Stimulated activated CD4-positive, alpha-beta T cell treated with anti-CD3 and anti-CD28 coated beads, Interleukin-1b, Interleukin-23, amount 100 ng/mL, for 48 hours (primary cell): ENCODE measurements at regions not wholly inside any gene's neighbourhood (a gene's known extent, or its start where the extent isn't known, plus 50 kb on each side); places are given as distances from the start of the nearest gene placed in this dataset.
"Not testable (repeated sequence)": the region's sequence is repeated elsewhere in the genome, so short reads cannot be mapped to it uniquely, and the experiment has no call there.

Experiments used
- DNase-seq: peaks from one replicate; pipeline ENCODE4 v3.0.0-alpha.2; 2020

DNA sequence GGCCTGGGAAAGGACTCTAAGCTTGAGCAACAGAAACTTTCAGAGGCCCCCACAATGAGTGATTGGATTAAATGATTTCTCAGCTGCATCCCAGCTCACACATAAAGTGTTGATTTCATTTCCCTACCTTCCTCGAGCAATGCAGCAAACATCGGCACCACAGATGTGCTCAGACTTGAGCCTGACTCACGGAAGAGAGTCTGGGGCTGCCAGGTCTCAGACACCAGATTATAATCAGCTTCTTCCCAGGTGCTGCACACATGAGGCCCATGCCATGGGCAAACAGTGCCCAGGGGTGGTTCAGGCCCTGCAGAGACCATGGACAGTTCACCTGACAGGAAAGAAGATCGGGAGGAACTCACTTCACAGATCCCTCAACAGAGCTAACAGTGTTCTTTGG, 226.6 kb upstream of the TENM4 start:
- DNase-seq, result no peak

DNA sequence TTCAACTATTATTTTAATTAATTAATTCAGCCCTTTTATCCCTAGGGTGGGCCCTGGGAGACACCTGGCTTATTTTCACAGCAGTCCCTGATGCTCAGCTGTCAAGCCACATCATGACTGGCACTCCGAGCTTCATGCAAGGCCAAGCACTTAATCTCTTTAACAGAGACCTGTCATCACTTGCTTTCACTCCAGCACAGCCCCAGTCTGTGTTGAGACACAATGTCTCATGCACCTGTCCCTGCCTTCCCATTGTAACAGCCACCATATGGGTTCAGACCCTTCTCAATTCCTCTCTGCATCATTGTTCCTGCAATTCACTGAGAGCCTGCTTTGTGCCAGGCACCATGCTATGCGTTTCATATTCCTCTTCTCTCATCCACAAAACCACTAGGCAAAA, 222.2 kb upstream of the TENM4 start:
- no peak for DNase-seq

DNA sequence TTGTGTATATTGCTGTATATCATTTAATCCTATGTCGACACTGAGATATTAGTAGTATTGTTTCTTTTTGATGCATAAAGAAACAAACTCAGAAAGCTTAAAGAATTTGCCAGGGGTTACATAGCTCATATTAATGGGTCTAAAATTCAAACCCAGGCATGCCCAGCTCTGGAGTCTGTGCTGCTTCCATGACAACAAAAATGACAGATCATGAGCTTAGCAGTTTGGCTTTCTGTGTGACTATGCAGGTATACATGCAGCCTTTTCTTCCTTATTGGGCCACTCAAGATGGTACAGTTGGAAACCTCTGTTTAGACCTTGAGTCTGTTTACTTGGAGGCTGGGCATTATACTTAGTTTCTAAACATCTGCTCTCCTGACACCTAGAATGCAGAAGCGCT, 220.5 kb upstream of the TENM4 start:
- no peak for DNase-seq

DNA sequence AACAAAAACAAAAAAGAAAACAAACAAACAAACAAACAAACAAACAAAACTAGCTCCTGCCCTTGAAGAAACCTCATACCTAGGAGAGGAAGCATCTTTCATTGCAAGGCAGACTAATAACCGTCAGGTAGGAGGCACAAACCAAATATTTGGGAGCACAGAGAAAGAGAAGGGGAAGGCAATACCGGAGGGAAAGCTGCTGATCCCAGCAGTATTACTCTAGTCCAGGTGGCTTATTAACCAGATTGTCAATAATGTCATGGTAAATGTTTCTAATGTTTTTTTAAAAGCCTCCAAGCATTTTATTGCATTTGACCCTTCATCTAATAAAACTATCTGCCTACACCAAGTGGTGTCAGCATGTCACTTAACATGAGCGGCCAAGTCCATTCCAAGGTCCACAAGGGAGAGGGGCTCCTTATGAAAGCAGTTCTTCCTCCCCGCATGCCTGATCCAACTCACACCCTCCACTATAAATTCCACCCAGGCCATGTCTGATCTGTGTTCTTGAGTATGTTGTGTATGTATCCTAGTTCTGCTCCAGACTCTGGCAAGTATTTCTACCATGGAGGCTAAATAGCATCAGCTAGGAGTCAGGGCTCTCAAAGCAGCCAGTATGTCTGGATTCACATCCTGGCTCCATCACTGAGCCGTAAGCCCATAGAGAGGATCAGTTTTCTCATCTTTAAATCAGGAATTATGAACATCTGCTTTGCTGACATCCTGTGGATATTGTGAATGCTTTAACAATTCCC, 208.1 kb upstream of the TENM4 start:
- DNase-seq, result no peak

DNA sequence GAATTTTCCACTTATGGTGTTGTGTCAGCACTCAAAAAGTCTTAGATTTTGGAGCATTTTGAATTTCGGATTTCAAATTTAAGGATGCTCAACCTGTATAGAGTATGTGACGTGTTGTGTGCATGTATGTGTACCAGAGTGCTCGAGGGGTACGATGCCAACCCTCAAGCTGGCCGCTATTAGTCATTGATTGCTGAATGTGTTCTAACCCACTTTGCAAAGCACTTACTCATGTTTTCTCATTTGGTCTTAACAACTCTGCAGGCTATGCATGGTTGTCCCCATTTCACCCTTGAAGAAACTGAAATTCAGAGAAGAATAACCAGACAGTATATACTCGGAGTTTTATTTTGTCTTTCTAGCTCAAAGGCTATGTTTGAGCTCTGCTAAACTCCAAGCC, 196.4 kb upstream of the TENM4 start:
- DNase-seq, result no peak

DNA sequence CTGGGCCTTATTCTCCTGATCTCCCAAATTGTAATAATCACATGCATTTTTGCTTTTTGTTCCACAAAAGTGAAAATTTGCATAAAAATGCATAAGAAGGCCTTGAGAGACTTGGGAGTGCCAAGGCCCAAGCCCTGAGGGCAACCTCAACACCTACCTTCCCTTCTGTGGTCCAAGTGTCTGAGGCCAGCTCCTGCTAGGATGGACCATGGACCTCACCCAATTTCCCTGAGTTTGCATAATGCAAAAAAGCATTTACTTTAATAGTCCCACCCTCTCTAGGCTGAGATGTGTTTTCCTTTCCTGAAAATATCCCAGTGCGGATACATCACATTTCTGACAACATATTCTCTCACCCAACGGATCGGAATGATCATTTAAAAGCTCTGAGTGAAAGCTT, 194.1 kb upstream of the TENM4 start:
- no peak for DNase-seq

DNA sequence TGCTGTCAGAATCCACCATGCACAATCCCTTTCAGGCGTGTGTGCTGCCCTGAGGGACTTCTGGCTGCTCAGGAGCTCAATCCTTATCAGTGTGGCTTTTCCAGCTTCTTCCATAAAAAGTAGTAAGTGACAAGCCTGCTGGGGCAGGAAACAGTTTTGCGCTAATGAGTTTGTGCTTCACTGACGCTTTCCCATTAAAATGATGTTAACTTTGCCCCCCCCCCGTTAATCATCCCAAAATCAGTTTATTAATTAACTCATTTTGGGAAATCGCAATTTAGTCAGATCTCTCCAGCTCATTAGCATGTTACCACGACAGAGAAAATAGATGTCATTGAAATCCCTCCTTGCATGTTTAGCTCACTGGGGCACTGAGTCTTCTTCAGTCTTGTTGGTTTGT, 186.5 kb upstream of the TENM4 start:
- no peak for DNase-seq

DNA sequence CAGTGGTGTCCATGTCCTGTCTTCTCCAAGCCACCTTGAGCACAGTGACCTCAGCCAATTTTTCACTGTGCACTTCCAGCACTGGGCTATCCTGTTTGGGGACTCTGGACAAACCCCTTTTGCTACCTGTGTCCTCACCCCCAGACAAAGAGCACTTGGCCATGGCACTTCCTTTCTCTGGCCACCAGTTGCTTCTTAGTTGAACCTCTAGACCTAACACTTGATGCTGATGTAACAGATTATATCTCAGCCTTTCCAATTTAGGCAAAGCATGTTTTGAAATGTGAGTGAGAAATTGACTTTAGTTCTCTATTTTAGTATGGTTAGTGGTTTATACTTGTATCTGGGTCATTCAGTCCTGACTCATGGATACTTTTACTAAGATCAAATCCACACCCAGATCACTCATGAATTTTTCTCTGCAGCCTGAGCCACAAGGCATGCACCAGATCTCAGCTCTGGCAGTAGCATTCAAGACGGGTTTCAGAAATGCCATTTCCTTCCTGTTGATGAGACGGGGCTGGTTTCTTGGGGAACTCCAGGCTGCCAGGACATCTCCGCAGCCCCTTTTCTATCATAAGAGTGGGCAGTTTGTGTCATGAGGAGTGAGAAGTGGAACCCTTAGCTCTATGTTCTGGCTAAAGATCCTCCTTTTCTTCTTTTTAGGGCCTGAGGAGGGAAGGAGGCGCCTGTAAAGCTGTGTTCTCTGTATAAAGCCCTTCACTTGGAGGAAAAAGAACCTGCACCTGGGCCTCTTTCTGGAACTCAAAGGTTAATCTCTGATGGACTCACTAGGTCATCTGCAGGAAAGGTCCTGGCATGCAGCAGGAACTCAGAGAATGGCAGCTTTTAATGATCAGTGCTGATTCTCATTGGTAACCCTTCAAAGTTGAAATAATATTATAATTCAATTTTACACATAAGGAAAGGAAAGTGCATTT, 185.6 kb upstream of the TENM4 start:
- no peak for DNase-seq

DNA sequence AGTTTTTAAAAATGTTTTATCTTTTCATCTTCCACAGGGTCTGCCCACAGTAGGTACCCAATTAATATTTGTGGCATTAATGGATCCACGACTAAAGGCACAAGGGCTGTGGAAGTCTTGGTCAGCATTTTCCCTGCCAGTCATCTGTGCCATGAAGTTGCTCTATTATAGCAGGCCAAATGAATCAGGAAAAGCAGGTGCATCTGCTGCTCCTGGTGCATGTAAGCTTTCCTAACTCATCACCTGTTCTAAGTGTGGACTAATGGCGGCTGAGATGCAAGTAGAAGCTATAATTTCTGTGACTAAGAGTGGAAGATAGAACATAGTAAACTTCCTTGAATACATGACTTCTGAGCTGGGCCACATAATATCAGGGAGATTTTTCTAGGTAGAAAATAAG, 182.5 kb upstream of the TENM4 start:
- DNase-seq, result no peak

DNA sequence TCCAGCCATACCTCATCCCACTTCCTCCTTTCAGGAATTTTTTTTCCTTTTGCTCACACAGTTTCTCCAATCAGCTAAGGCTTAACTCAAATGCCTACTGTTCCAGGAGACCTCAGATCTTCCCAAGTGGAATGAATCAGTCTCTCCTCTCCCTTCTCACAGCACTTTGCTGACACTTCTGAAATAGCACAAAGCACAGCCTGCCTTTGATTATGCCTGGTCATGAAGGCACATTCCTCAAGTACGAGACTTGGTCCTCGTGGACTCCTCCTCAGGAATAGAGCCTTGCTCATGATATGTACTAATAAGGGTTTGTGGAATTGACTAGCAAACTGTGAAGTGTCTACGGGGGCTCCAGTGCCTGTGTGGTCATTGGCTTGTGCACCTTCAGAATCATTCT, 176.7 kb upstream of the TENM4 start:
- DNase-seq, result no peak

DNA sequence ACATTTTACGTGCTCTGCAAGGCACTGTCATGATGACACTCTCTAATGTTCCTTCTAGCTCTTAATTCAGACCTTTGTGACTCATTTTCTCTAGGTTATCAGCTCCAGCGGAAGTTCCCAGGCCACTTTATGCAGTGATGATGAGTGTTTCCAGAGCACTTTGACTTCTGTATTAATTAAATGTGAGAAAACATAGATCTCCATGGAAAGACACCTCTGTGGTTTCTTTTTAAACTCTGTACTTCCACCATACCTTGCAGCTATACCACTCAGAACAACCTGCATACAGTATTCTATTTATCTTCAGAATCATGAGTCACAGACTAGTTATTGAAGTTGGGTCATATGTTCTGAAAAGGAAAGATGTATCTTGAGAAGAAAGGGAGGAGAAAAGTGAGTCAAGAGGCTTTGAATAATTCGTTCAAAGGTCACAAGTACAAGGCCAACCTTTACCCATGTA, 175.6 kb upstream of the TENM4 start:
- no peak for DNase-seq

DNA sequence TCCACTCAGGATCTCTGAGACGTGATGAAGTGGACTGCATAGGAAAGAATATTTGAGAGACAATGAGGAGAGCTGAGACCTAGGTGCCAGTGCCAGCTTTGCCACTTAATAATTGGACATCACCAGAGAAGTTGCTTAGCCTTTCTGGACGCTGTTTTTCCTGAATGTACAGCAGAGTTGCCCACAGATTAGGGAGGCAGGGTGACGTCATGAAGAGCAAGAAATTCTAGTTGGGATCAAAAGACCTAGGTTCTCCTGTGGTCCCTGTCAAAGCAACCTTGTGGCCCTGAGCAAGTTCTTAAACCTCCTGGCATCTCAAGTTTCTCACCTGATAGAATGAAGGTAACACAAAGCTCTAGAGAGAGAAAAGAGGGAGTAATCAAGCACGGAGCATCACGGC, 174.6 kb upstream of the TENM4 start:
- no peak for DNase-seq

DNA sequence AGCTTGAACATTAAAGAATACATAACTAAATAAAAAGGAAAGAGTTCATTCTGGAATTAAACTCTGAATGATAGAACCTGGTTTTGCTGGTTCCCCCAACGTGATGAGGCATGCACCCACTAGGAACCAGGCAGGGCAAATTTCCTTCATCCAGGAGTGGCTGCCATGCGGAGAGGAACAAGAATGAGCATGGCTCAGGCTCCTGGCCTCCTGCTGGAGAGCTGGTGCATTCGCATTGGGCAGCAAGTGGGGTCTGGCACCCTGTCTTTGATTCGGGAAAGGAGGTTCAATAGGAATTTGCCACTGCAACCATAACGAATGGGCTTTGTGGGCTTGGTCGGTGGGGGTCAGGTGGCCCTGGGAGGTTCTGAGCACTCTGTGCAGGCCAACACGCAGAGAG, 169.8 kb upstream of the TENM4 start:
- DNase-seq, result no peak

DNA sequence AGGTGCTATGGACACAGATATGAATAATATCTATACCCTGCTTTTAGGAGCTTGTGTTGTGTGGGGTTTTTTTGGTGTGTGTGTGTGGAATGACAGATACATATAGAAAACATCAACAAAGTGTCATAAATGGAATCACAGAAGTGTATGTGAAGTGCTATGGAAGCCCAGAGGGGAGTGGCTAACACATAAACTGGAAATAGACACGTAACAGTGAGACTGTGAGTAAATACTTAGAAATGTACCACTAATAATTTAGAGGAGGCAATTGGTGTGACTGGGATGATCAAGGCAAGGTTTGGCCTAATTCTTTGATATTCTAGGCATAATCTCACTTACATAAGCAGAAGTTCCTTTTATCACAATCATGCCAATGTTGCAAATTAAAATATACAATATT, 169.3 kb upstream of the TENM4 start:
- DNase-seq, result no peak

DNA sequence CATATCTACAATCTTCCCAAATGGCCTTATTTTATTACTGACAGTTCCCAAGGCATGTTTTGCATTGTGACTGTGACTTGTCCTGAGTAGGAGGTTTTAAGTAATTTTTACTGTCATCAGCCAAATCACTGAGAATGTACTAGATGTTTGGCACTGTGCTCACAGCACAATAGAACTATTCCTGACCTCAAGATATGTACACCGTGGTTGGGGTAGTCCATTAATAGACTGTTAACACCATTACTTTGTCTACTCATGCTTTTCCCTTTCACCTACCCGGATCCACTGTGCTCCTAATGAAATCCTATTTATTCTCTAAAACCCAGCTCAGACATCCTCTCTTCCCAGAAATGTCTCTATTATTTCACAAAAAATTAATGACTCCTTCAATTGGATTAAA, 168.7 kb upstream of the TENM4 start:
- DNase-seq, result no peak

DNA sequence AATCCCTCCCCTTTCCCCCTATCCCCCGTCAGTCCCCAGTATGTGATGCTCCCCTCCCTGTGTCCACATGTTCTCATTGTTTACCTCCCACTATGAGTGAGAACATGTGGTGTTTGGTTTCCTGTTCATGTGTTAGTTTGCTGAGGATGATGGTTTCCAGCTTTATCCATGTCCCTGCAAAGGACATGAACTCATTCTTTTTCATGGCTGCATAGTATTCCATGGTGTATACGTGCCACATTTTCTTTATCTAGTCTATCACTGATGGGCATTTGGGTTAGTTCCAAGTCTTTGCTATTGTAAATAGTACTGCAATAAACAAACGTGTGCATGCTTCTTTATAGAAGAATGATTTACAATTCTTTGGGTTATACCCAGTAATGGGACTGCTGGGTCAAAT, 165.6 kb upstream of the TENM4 start:
- not testable (repeated sequence) for DNase-seq

DNA sequence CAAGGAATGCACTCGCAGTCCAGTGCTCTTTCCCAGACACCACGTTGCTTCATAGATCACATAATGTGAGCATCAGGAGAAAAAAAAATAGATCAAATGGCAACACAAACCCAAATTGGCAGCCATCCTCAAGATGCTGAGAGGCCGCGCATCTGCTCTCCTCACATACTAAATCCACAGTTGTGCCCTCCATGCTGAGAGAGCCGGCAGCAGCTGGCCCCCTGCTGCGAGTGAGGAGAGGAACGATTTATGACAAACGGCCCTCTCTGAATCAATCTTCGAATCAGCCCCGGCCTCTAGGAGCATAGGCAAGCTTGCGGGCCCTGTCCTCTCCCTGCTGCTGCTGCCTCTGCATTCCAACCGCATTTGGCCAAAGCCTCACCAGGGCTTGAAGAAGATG, 159.9 kb upstream of the TENM4 start:
- DNase-seq, result no peak

DNA sequence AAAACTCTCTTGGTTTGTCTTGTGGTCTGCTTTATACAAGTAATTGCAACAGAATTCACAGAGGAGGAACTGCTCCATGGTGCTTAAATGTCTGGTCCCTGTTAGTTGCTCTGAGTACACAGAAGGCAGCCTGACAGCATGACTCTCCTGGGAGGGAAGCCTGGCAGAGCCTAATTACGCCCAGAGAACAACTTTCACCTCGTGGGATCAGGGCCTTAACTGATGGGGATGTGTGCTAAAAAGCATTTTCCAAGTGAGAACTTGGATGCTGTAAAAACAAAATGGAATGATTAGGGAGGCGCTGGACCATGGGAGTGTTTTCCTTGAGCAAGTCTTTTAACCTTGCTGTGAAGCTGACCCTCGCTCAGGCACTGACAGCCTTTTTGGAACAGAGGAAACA, 154.0 kb upstream of the TENM4 start:
- no peak for DNase-seq

DNA sequence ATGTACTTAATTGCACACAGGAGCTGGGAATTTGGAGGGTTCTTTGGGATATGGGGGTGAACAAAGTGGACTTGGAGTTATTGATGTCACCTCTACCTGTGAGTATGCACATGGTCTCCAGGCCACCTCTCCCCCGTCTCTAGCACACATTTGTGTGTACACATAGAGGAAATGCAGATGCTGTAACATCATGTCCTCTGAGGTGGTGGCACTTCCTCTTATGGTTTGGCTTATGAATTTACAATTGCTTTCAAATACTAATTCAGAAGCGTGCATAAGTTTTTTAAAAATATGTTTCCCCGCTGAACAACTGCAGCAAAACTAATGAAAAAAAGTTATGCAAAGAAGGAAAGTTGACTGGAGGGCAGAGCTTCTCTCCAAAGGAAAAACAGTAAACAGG, 152.0 kb upstream of the TENM4 start:
- no peak for DNase-seq

DNA sequence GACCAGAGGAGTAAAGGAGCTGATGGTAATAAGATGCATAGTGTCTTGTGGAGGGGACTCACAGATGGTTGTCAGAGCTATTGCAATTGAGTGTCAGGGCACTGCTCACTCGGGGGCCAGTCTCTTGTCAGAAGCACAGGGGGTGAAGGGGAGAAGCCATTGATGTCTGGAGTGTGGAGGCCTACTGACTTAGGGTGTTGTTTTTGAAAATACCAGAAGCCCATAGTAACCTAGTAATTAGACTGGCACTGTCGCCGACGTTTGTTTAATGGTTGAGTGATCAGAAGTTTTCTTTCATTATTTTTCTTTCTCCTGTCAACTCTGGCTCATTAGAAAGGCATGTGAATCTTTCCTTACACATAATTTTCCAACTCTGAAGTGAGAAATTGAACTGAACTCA, 151.6 kb upstream of the TENM4 start:
- DNase-seq, result no peak

DNA sequence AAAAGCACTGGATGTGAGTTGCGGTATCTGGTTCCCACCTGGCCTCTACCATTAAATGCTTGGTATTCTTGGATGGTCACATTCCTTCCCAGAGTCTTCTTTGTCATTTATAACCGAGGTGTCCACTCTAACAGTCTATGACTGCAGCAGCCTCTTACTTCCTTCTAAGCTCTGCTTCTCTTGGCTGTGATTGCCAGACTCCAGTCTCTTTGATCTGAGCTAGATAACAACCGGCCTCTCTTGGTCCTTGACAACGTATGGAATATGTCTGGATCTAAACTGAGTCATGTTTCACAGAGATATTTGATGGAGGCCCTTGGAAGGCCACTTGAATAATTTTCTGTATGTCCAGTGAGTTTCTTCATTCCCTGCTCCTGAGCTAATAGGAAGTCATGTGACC, 141.6 kb upstream of the TENM4 start:
- DNase-seq, result no peak

DNA sequence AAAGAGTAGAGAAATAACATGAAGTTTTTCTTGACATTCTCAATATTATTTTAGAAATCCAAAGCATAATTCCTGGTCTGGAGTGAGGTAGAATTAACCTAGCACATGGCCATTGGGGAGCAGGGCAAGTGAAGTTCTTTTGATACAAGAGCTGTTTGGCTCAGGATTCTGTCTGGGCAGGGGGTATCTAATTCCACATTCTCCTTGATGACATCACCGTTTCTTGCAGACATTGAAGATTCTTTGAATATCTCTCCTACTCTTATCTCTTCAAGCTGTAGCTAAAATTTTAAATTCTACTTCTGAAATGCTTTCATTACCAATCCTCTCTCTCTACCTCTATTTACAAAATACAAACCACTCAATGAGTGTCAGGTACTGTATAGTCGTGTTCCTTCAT, 138.2 kb upstream of the TENM4 start:
- no peak for DNase-seq

DNA sequence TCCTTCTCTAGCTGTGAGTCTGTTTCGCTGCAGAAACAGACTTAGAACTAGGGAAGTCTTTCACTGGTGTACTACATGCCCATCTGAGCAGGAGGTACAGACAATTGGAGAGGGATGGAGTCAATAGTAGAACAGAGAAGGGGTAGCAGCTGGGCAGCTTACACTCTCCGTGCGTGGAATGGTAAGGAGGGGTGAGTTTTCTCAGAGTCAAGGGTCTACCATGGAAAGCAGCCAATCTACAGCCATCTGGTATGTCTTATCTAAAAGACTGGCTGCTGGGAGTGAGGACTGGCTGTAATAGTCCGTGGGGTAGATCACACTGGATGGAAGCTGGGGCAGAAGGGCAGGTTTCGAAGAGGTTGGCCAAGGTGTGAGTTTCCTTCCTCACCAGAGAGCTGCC, 137.3 kb upstream of the TENM4 start:
- no peak for DNase-seq

DNA sequence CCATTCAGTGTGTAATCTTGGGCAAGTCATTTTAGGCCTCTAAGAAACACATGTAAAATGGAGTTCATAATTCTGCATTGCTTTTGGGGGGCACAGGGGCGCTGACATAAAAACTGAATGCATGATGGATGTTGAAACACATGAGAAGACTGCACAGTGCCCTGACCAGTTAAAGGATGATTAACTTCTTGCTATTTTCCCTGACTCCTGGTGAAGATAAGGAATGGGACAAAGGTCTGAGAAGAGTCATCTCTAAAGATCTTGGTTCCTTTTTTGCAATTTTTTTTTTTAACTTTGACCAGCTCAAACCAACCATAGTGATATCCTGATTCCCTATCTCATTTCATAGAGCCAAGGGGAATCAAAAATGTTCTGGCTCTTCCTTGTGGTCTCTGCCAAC, 134.9 kb upstream of the TENM4 start:
- no peak for DNase-seq
